ENCODE measurements at regions not wholly inside any gene's neighbourhood (a gene's known extent, or its start where the extent isn't known, plus 50 kb on each side); places are given as distances from the start of the nearest gene placed in this dataset.
"Not testable (repeated sequence)": the region's sequence is repeated elsewhere in the genome, so short reads cannot be mapped to it uniquely, and the experiment has no call there.

- TF ChIP-seq, protein P1, sequence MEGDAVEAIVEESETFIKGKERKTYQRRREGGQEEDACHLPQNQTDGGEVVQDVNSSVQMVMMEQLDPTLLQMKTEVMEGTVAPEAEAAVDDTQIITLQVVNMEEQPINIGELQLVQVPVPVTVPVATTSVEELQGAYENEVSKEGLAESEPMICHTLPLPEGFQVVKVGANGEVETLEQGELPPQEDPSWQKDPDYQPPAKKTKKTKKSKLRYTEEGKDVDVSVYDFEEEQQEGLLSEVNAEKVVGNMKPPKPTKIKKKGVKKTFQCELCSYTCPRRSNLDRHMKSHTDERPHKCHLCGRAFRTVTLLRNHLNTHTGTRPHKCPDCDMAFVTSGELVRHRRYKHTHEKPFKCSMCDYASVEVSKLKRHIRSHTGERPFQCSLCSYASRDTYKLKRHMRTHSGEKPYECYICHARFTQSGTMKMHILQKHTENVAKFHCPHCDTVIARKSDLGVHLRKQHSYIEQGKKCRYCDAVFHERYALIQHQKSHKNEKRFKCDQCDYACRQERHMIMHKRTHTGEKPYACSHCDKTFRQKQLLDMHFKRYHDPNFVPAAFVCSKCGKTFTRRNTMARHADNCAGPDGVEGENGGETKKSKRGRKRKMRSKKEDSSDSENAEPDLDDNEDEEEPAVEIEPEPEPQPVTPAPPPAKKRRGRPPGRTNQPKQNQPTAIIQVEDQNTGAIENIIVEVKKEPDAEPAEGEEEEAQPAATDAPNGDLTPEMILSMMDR (IDR thresholded peaks at IDR 0.05; ENCODE audit: poor library complexity): not testable (repeated sequence)
- not testable (repeated sequence) for TF ChIP-seq EZH2phosphoT487 (IDR thresholded peaks at IDR 0.05; ENCODE audit: low read depth, severe bottlenecking, unreplicated experiment); EZH2 (IDR thresholded peaks at IDR 0.05; ENCODE audit: borderline replicate concordance)
These were observed 188.9 kb downstream of the SPANXN1 start for GRCh38 chrX:145436211-145436610.

Measured in hepatocyte (in vitro differentiated cells).